ENCODE measurements at regions not wholly inside any gene's neighbourhood (a gene's known extent, or its start where the extent isn't known, plus 50 kb on each side); places are given as distances from the start of the nearest gene placed in this dataset.
A peak's percentile ranks its signal among the peaks of the same experiment; 100 is the strongest.
"Not testable (repeated sequence)": the region's sequence is repeated elsewhere in the genome, so short reads cannot be mapped to it uniquely, and the experiment has no call there.

DNA sequence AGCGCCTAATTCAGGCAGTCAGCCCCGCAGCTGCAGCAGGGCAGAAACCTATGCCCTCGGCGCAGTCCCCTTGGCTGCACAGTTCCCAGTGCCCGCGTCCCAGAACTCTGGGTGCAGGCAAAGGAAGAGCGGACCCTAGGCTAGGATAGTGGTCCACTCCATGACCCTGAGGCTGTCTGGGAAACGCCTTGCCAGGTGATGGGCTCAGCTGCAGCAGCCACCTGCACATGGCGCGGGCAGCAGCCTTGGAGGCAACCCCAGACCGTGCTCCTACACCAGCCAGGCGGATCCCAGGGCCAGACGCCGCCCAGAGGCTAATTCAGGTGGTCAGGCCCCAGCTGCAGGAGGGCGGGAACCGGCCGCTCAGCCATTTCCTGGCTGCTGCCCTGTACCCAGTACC, 83.0 kb downstream of the POTEC start:
- H3K36me3 Mint-ChIP-seq (ENCODE audit: low read depth); H3K9me3 Mint-ChIP-seq; H3K27ac ChIP-seq (ENCODE audit: low read depth in 1 of 2, low read length in 2 of 2); intact Hi-C loops (cut with DNase I, micrococcal nuclease); H3K27me3 Mint-ChIP-seq; CTCF ChIA-PET; DNase-seq; H3K4me1 Mint-ChIP-seq (ENCODE audit: low read depth); H3K4me3 Mint-ChIP-seq; ATAC-seq (ENCODE audit: poor library complexity); H3K9me3 ChIP-seq (ENCODE audit: control insufficient read depth in 1 of 2, insufficient read depth in 1 of 2, low read length in 2 of 2); H3K27ac Mint-ChIP-seq; H3K4me3 ChIP-seq (ENCODE audit: low read length); POLR2A ChIA-PET; H3K27me3 ChIP-seq (ENCODE audit: control insufficient read depth in 1 of 2, insufficient read depth in 2 of 2, low read length in 2 of 2); H3K4me1 ChIP-seq (ENCODE audit: insufficient read depth, low read length); H3K36me3 ChIP-seq (ENCODE audit: insufficient read depth, low read length): not testable (repeated sequence)

DNA sequence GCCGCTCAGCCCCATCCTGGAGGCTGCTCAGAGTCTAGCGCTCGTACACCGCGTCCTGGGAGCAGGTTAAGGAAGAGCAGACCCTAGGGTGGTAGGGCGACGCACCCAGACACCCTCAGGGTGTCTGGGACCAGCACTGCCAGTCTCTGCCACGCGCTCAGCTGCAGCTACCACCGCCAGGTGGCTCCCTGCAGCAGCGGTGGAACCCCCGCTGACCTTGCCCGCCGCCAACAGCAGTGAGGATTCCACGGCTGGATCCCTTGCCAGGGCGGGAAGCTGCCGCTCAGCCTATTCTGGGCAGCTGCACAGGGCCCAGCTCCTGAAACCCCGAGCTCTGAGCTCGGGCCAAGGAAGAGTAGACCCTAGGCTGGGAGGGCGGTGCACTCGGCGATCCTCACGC, 83.6 kb downstream of the POTEC start:
- POLR2A ChIA-PET; CTCF ChIA-PET; H3K27ac Mint-ChIP-seq; H3K27me3 Mint-ChIP-seq; H3K27me3 ChIP-seq (ENCODE audit: control insufficient read depth in 1 of 2, insufficient read depth in 2 of 2, low read length in 2 of 2); H3K9me3 ChIP-seq (ENCODE audit: control insufficient read depth in 1 of 2, insufficient read depth in 1 of 2, low read length in 2 of 2); H3K9me3 Mint-ChIP-seq; H3K4me3 ChIP-seq (ENCODE audit: low read length); H3K36me3 ChIP-seq (ENCODE audit: insufficient read depth, low read length); intact Hi-C loops (cut with DNase I, micrococcal nuclease); H3K4me1 ChIP-seq (ENCODE audit: insufficient read depth, low read length); H3K4me1 Mint-ChIP-seq (ENCODE audit: low read depth); H3K27ac ChIP-seq (ENCODE audit: low read depth in 1 of 2, low read length in 2 of 2); H3K36me3 Mint-ChIP-seq (ENCODE audit: low read depth); H3K4me3 Mint-ChIP-seq; ATAC-seq (ENCODE audit: poor library complexity): not testable (repeated sequence)
- peak in 1 of 14 experiments; percentile 33 for DNase-seq

DNA sequence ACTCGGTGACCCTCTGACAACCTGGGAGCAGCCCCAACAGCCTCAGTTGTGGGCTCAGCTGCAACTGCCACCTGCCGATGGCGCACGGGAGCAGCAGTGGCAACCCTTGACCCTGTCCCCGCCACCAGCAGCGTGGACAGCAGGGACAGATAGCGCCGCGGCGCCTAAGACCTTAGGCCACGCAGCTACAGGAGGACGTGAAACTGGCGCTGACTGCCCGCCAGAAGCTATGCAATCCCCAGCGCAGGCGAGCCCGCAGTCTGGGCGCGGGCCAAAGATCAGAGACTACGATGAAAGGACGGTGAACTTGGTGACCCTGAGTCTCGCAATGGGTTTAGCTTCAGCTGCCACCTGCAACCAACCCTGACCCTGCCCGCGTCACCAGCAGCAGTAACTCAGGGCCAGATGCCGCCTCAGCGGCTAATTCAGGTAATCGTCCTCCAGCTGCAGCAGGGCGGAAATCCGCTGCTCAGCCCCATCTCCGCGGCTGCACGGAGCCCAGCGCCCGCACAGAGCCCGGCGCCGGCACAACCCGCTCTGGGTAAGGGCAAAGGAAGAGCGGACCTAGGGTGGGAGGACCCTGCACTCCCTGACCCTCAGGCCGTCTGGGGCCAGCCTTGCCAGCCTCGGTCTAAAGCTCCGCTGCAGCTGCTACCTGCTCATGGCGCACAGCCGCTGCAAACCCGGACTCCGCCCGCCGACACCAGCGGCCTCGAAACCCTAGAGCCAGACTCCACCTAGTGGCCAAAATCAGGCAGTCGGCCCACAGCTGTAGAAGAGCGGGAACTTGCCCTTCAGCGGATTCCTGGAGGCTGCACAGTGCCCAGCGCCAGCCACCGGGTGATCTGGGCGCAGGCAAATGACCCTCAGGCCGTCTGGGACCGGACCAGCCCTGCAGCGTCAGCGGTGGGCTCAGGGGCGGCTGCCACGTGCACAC, 85.1 kb downstream of the POTEC start:
- CTCF ChIA-PET; H3K4me1 ChIP-seq (ENCODE audit: insufficient read depth, low read length); ATAC-seq (ENCODE audit: poor library complexity); H3K27ac ChIP-seq (ENCODE audit: low read depth in 1 of 2, low read length in 2 of 2); intact Hi-C loops (cut with DNase I, micrococcal nuclease); H3K27ac Mint-ChIP-seq; H3K9me3 Mint-ChIP-seq; H3K9me3 ChIP-seq (ENCODE audit: control insufficient read depth in 1 of 2, insufficient read depth in 1 of 2, low read length in 2 of 2); H3K27me3 ChIP-seq (ENCODE audit: control insufficient read depth in 1 of 2, insufficient read depth in 2 of 2, low read length in 2 of 2); H3K36me3 Mint-ChIP-seq (ENCODE audit: low read depth); H3K27me3 Mint-ChIP-seq; H3K4me1 Mint-ChIP-seq (ENCODE audit: low read depth); H3K36me3 ChIP-seq (ENCODE audit: insufficient read depth, low read length); POLR2A ChIA-PET: not testable (repeated sequence)
- peak; percentile 30 to 78 (median 52) for DNase-seq
- peak overlapping the region; percentile 44 for H3K4me3 ChIP-seq (ENCODE audit: low read length)
- TF ChIP-seq, protein P1, sequence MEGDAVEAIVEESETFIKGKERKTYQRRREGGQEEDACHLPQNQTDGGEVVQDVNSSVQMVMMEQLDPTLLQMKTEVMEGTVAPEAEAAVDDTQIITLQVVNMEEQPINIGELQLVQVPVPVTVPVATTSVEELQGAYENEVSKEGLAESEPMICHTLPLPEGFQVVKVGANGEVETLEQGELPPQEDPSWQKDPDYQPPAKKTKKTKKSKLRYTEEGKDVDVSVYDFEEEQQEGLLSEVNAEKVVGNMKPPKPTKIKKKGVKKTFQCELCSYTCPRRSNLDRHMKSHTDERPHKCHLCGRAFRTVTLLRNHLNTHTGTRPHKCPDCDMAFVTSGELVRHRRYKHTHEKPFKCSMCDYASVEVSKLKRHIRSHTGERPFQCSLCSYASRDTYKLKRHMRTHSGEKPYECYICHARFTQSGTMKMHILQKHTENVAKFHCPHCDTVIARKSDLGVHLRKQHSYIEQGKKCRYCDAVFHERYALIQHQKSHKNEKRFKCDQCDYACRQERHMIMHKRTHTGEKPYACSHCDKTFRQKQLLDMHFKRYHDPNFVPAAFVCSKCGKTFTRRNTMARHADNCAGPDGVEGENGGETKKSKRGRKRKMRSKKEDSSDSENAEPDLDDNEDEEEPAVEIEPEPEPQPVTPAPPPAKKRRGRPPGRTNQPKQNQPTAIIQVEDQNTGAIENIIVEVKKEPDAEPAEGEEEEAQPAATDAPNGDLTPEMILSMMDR (IDR thresholded peaks at IDR 0.05), result peak; percentile 28
- H3K4me3 Mint-ChIP-seq, result peak overlapping the region; percentile 72

DNA sequence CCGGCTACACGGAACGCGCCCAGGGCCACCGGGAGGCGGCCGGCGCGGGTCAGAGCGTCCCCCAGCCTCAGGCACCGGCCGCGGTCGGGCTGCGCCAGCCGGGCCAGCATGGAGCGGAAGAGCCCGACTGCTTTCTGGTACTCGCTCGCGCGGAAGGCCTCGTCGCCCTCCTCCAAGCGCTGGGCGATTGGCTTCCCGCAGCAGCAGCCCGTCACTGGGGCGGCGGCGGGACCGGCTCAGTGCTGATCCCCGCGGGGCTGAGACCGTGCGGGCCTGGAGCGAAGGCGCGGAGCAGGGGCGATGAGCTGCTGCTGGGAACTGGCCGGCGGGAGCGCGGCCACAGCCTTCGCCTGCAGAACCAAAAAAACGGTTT, 92.8 kb downstream of the POTEC start:
- H3K36me3 Mint-ChIP-seq (ENCODE audit: low read depth); H3K9me3 ChIP-seq (ENCODE audit: control insufficient read depth in 1 of 2, insufficient read depth in 1 of 2, low read length in 2 of 2); H3K36me3 ChIP-seq (ENCODE audit: insufficient read depth, low read length); H3K27ac ChIP-seq (ENCODE audit: low read depth in 1 of 2, low read length in 2 of 2); H3K27me3 ChIP-seq (ENCODE audit: control insufficient read depth in 1 of 2, insufficient read depth in 2 of 2, low read length in 2 of 2); H3K4me1 ChIP-seq (ENCODE audit: insufficient read depth, low read length); H3K27ac Mint-ChIP-seq; H3K27me3 Mint-ChIP-seq; POLR2A ChIA-PET; H3K9me3 Mint-ChIP-seq; intact Hi-C loops (cut with DNase I, micrococcal nuclease); CTCF ChIA-PET; H3K4me1 Mint-ChIP-seq (ENCODE audit: low read depth); ATAC-seq (ENCODE audit: poor library complexity): not testable (repeated sequence)
- H3K4me3 ChIP-seq (ENCODE audit: low read length), result peak overlapping the region; percentile 20
- H3K4me3 Mint-ChIP-seq, result peak overlapping the region; percentile 34
- peak in 9 of 14 experiments; percentile 7 to 54 (median 43) for DNase-seq

All from CD4-positive, alpha-beta T cell (primary cell).